ENCODE measurements at regions not wholly inside any gene's neighbourhood (a gene's known extent, or its start where the extent isn't known, plus 50 kb on each side); places are given as distances from the start of the nearest gene placed in this dataset.
"Not testable (repeated sequence)": the region's sequence is repeated elsewhere in the genome, so short reads cannot be mapped to it uniquely, and the experiment has no call there.

DNA sequence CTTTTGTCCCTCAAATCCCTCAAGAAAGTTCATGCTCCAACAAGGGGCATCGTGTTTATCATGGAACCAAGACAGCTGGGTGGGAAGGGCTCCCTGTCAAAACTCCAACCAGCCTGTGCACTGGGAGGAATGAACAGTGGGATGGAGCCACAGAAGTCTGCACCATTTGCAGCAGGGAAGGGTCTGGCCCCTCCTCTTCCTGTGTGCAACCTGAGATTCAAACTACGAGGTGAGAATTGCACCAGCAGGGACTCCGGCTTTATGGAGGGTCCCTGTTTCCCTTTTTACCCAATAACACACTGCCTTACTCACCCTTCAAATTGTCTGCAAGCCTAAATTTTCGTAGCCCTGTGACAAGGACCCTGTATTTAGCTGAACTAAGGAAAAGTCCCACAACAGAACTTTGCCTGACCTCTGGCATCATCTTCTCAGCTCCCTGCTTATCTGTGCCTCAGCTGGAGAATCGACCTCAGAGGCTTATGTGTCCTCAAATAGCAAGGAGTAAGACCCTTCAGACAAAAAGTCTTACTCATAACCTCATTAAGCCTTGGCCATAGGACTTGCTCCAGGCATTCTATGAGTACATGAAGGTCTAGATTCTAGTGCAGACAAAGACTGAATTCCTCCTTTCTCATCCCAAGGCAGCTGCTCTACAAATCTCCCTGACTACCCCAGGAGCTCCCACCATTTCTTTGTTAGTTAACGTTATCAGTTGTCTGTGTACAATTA lies 178.3 kb upstream of the SERPINE2 start:
- peaks cover 0 to 2% of the 10 kb centered on the region in 2 donors for H3K27me3 ChIP-seq (ENCODE audit: control insufficient read depth in 2 of 2, insufficient read depth in 2 of 2, low read length in 2 of 2)

DNA sequence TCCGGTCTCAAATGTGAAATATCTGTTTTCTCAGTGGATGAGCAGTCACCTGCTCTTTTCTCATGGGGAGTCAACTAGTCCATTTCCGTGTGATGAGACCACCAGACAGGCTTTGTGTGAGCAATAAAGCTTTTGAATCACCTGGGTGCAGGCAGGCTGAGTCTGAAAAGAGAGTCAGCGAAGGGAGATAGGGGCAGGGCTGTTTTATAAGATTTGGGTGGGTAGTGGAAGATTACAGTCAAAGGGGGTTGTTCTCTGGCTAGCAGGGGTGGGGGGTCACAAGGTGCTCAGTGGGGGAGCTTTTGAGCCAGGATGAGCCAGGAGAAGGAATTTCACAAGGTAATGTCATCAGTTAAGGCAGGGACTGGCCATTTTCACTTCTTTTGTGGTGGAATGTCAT lies 176.5 kb upstream of the SERPINE2 start:
- H3K36me3 ChIP-seq (ENCODE audit: control insufficient read depth in 2 of 2, insufficient read depth in 2 of 2, low read length in 2 of 2); H3K4me1 ChIP-seq (ENCODE audit: control insufficient read depth in 2 of 2, insufficient read depth in 2 of 2, low read length in 2 of 2); H3K9ac ChIP-seq (ENCODE audit: low read depth in 1 of 2, low read length in 2 of 2); H3K4me3 ChIP-seq (ENCODE audit: low read length in 2 of 2); H3K9me3 ChIP-seq (ENCODE audit: control insufficient read depth in 2 of 2, low read length in 2 of 2); H3K27ac ChIP-seq (ENCODE audit: low read depth in 2 of 2, low read length in 2 of 2); H3K27me3 ChIP-seq (ENCODE audit: control insufficient read depth in 2 of 2, insufficient read depth in 2 of 2, low read length in 2 of 2): not testable (repeated sequence)

More for the DNA sequence above, 178.3 kb upstream of the SERPINE2 start:
- H3K9ac ChIP-seq (ENCODE audit: low read depth in 1 of 2, low read length in 2 of 2) = no peak overlapping the region
- H3K27ac ChIP-seq (ENCODE audit: low read depth in 2 of 2, low read length in 2 of 2) = no peak overlapping the region
- no peaks in the 10 kb centered on the region for H3K36me3 ChIP-seq (ENCODE audit: control insufficient read depth in 2 of 2, insufficient read depth in 2 of 2, low read length in 2 of 2)
- H3K4me3 ChIP-seq (ENCODE audit: low read length in 2 of 2) = no peak overlapping the region
- no peaks in the 10 kb centered on the region for H3K4me1 ChIP-seq (ENCODE audit: control insufficient read depth in 2 of 2, insufficient read depth in 2 of 2, low read length in 2 of 2)
- H3K9me3 ChIP-seq (ENCODE audit: control insufficient read depth in 2 of 2, low read length in 2 of 2) = no peaks in the 10 kb centered on the region

- H3K36me3 ChIP-seq (ENCODE audit: control insufficient read depth in 2 of 2, insufficient read depth in 2 of 2, low read length in 2 of 2) = no peaks in the 10 kb centered on the region
- H3K9ac ChIP-seq (ENCODE audit: low read depth in 1 of 2, low read length in 2 of 2) = no peak overlapping the region
- H3K4me1 ChIP-seq (ENCODE audit: control insufficient read depth in 2 of 2, insufficient read depth in 2 of 2, low read length in 2 of 2) = no peaks in the 10 kb centered on the region
- H3K9me3 ChIP-seq (ENCODE audit: control insufficient read depth in 2 of 2, low read length in 2 of 2) = no peaks in the 10 kb centered on the region
- H3K27ac ChIP-seq (ENCODE audit: low read depth in 2 of 2, low read length in 2 of 2) = no peak overlapping the region
- H3K27me3 ChIP-seq (ENCODE audit: control insufficient read depth in 2 of 2, insufficient read depth in 2 of 2, low read length in 2 of 2) = peaks cover 0 to 2% of the 10 kb centered on the region in 2 donors
- no peak overlapping the region for H3K4me3 ChIP-seq (ENCODE audit: low read length in 2 of 2)
Observed at GRCh38 chr2:224213396-224213795, 174.3 kb upstream of the SERPINE2 start.

DNA sequence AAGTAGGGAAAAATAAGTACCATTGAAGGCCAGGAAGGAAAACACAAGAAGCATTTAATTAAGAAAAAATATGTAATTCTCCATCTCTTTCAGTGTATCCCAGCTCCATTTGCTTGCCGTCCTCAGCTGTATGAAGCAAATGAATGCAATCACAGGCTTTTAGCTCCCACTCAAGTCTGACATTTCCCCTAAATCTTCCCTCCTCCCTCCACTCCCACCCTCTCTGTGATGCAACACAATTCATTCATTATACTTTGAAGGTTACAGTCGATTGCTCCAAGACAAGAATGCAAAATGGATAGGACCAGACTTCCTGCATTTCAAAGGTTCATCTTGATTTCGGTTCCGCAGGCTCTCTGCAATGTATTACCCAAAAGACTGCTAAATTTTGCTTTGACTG lies 172.7 kb upstream of the SERPINE2 start:
- Histone ChIP-seq H3K27ac (ENCODE audit: low read depth in 2 of 2, low read length in 2 of 2) (no peak overlapping the region), H3K9ac (ENCODE audit: low read depth in 1 of 2, low read length in 2 of 2) (no peak overlapping the region), H3K36me3 (ENCODE audit: control insufficient read depth in 2 of 2, insufficient read depth in 2 of 2, low read length in 2 of 2) (no peaks in the 10 kb centered on the region), H3K4me3 (ENCODE audit: low read length in 2 of 2) (no peak overlapping the region), H3K9me3 (ENCODE audit: control insufficient read depth in 2 of 2, low read length in 2 of 2) (no peaks in the 10 kb centered on the region), H3K27me3 (ENCODE audit: control insufficient read depth in 2 of 2, insufficient read depth in 2 of 2, low read length in 2 of 2) (peaks cover 0 to 2% of the 10 kb centered on the region in 2 donors), H3K4me1 (ENCODE audit: control insufficient read depth in 2 of 2, insufficient read depth in 2 of 2, low read length in 2 of 2) (no peaks in the 10 kb centered on the region)

DNA sequence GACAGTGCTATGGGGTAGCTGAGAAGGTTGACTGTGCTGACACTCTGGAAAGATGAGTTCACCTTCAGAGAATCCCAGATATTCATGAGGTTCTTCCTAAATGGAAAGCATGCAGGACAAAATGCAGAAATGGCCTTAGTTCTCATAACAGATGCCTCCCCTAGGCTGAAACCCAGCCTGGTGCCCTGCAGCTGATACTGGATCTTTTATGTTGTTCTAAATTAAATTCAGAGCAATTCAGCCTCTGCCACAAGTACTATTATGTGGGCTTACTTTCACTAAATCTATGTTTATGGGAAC lies 172.0 kb upstream of the SERPINE2 start:
- Histone ChIP-seq H3K36me3 (ENCODE audit: control insufficient read depth in 2 of 2, insufficient read depth in 2 of 2, low read length in 2 of 2) (no peaks in the 10 kb centered on the region), H3K4me3 (ENCODE audit: low read length in 2 of 2) (no peak overlapping the region), H3K27ac (ENCODE audit: low read depth in 2 of 2, low read length in 2 of 2) (no peak overlapping the region), H3K9me3 (ENCODE audit: control insufficient read depth in 2 of 2, low read length in 2 of 2) (no peaks in the 10 kb centered on the region), H3K27me3 (ENCODE audit: control insufficient read depth in 2 of 2, insufficient read depth in 2 of 2, low read length in 2 of 2) (peaks cover 0 to 2% of the 10 kb centered on the region in 2 donors), H3K9ac (ENCODE audit: low read depth in 1 of 2, low read length in 2 of 2) (no peak overlapping the region), H3K4me1 (ENCODE audit: control insufficient read depth in 2 of 2, insufficient read depth in 2 of 2, low read length in 2 of 2) (no peaks in the 10 kb centered on the region)

DNA sequence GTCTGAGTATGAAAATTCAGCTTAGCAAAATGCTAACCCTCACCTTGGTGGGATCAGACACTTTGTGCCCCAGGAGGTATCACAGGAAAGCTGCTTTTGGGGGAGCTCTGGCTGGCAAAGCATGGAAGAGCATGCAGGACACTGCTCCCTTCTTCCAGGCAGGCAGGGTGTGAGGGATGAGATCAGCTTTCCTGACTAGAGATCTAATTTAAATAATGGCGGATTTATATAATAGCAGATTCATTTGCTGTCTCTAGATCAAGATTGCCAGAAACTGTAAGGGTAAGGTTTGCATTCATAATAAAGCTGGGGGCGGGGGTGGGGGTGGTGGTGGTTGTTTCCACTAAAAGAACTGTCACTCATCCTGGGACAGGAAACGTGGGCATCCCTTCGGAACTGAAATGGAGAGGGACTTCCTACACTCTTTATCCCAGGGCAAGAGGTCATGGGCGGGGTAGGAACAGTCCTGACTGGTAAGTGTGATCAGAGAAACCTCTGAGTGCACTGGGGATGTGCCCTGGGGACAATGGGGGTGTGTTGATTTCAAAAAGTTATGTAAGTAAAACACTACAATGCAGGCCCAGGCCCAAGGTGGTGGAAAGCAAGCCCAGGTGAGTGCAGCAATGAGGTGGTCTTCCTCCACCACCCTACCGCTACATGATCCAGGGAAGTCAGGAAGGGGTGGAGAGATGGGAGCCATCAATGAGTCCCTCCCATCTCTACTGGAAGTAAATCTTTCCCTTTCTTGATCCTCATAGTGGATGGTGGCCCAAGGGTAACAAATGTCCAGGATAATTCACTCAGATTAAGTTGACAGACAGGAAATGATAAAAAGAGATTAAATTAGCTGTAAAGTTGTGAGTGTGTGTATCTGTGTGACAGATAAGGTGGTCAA lies 171.4 kb upstream of the SERPINE2 start:
- peaks cover 0 to 2% of the 10 kb centered on the region in 2 donors for H3K27me3 ChIP-seq (ENCODE audit: control insufficient read depth in 2 of 2, insufficient read depth in 2 of 2, low read length in 2 of 2)
- H3K36me3 ChIP-seq (ENCODE audit: control insufficient read depth in 2 of 2, insufficient read depth in 2 of 2, low read length in 2 of 2) = no peaks in the 10 kb centered on the region
- no peak overlapping the region for H3K9ac ChIP-seq (ENCODE audit: low read depth in 1 of 2, low read length in 2 of 2)
- no peak overlapping the region for H3K4me3 ChIP-seq (ENCODE audit: low read length in 2 of 2)
- H3K9me3 ChIP-seq (ENCODE audit: control insufficient read depth in 2 of 2, low read length in 2 of 2) = no peaks in the 10 kb centered on the region
- no peak overlapping the region for H3K27ac ChIP-seq (ENCODE audit: low read depth in 2 of 2, low read length in 2 of 2)
- no peaks in the 10 kb centered on the region for H3K4me1 ChIP-seq (ENCODE audit: control insufficient read depth in 2 of 2, insufficient read depth in 2 of 2, low read length in 2 of 2)

DNA sequence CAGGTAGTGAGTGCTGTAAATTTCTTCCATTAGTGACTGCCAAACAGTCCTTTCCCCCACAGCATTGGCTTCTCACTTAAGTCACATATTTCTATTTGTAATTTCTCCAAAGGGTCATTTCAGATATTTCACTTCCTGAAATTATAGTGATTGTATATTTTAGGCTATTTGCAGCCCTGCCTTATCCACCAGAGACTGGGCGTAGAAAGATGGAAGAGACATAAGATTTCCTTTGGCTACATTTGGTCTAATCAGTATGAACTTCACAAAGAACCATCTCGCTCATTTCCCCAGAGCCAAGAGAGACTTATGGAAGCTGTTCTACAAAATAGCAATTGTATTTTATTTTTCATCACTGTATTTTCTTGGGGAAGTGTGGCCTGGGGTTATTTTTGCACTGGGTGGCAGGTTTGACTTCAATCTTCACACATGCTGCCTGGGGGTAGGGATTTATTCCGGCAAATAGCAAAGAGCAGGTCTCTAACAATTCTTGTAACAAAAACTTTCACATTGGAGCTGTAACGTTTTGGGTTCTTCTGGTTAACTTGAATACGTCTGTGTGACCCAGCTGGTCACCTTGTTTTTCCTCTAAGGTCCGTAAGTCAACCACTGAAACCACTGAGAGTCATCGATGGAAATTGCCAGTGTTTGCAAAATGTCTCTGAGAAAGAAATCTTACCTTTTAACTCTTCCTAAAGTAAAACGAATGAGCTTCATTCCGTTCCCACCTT lies 170.6 kb upstream of the SERPINE2 start:
- H3K27me3 ChIP-seq (ENCODE audit: control insufficient read depth in 2 of 2, insufficient read depth in 2 of 2, low read length in 2 of 2) = peaks cover 0 to 2% of the 10 kb centered on the region in 2 donors
- H3K4me3 ChIP-seq (ENCODE audit: low read length in 2 of 2) = no peak overlapping the region
- no peak overlapping the region for H3K27ac ChIP-seq (ENCODE audit: low read depth in 2 of 2, low read length in 2 of 2)
- H3K36me3 ChIP-seq (ENCODE audit: control insufficient read depth in 2 of 2, insufficient read depth in 2 of 2, low read length in 2 of 2) = no peaks in the 10 kb centered on the region
- no peak overlapping the region for H3K9ac ChIP-seq (ENCODE audit: low read depth in 1 of 2, low read length in 2 of 2)
- H3K9me3 ChIP-seq (ENCODE audit: control insufficient read depth in 2 of 2, low read length in 2 of 2) = no peaks in the 10 kb centered on the region
- H3K4me1 ChIP-seq (ENCODE audit: control insufficient read depth in 2 of 2, insufficient read depth in 2 of 2, low read length in 2 of 2) = no peaks in the 10 kb centered on the region

DNA sequence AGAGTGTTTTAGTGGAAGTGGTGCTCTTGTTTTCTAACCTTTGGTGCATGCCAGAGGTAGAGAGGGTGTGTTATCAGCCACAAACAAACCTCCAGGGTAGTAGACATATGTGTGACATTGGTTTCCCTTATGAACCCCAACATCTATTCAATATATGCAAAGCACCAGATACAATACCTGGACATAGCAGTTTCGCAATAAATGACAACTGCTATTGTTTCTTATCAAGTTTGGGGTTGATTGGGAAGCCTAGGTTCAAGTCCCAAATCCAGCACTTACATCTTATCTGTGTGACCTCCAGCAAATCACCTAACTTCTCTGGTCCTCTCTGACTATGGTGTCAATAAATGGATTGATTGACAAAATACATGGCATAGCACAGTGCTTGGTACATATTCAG lies 169.4 kb upstream of the SERPINE2 start:
- no peak overlapping the region for H3K4me3 ChIP-seq (ENCODE audit: low read length in 2 of 2)

GRCh38 chr2:224208007-224208406 lies 168.9 kb upstream of the SERPINE2 start:
- no peak overlapping the region for H3K27ac ChIP-seq (ENCODE audit: low read depth in 2 of 2, low read length in 2 of 2)
- H3K9ac ChIP-seq (ENCODE audit: low read depth in 1 of 2, low read length in 2 of 2) = no peak overlapping the region
- H3K4me1 ChIP-seq (ENCODE audit: control insufficient read depth in 2 of 2, insufficient read depth in 2 of 2, low read length in 2 of 2) = no peaks in the 10 kb centered on the region
- no peaks in the 10 kb centered on the region for H3K36me3 ChIP-seq (ENCODE audit: control insufficient read depth in 2 of 2, insufficient read depth in 2 of 2, low read length in 2 of 2)
- no peaks in the 10 kb centered on the region for H3K27me3 ChIP-seq (ENCODE audit: control insufficient read depth in 2 of 2, insufficient read depth in 2 of 2, low read length in 2 of 2)
- H3K9me3 ChIP-seq (ENCODE audit: control insufficient read depth in 2 of 2, low read length in 2 of 2) = no peaks in the 10 kb centered on the region
- H3K4me3 ChIP-seq (ENCODE audit: low read length in 2 of 2) = no peak overlapping the region

More for the DNA sequence above, 169.4 kb upstream of the SERPINE2 start:
- Histone ChIP-seq H3K27me3 (ENCODE audit: control insufficient read depth in 2 of 2, insufficient read depth in 2 of 2, low read length in 2 of 2) (no peaks in the 10 kb centered on the region), H3K9me3 (ENCODE audit: control insufficient read depth in 2 of 2, low read length in 2 of 2) (no peaks in the 10 kb centered on the region), H3K36me3 (ENCODE audit: control insufficient read depth in 2 of 2, insufficient read depth in 2 of 2, low read length in 2 of 2) (no peaks in the 10 kb centered on the region), H3K4me1 (ENCODE audit: control insufficient read depth in 2 of 2, insufficient read depth in 2 of 2, low read length in 2 of 2) (no peaks in the 10 kb centered on the region), H3K27ac (ENCODE audit: low read depth in 2 of 2, low read length in 2 of 2) (no peak overlapping the region), H3K9ac (ENCODE audit: low read depth in 1 of 2, low read length in 2 of 2) (no peak overlapping the region)

- Histone ChIP-seq H3K9me3 (ENCODE audit: control insufficient read depth in 2 of 2, low read length in 2 of 2) (no peaks in the 10 kb centered on the region), H3K27ac (ENCODE audit: low read depth in 2 of 2, low read length in 2 of 2) (no peak overlapping the region), H3K27me3 (ENCODE audit: control insufficient read depth in 2 of 2, insufficient read depth in 2 of 2, low read length in 2 of 2) (no peaks in the 10 kb centered on the region), H3K9ac (ENCODE audit: low read depth in 1 of 2, low read length in 2 of 2) (no peak overlapping the region), H3K36me3 (ENCODE audit: control insufficient read depth in 2 of 2, insufficient read depth in 2 of 2, low read length in 2 of 2) (no peaks in the 10 kb centered on the region), H3K4me1 (ENCODE audit: control insufficient read depth in 2 of 2, insufficient read depth in 2 of 2, low read length in 2 of 2) (no peaks in the 10 kb centered on the region), H3K4me3 (ENCODE audit: low read length in 2 of 2) (no peak overlapping the region)
Observed at GRCh38 chr2:224206816-224207215, 167.7 kb upstream of the SERPINE2 start.
